NB4 (cell line): ENCODE measurements at regions not wholly inside any gene's neighbourhood (a gene's known extent, or its start where the extent isn't known, plus 50 kb on each side); places are given as distances from the start of the nearest gene placed in this dataset.
"Not testable (repeated sequence)": the region's sequence is repeated elsewhere in the genome, so short reads cannot be mapped to it uniquely, and the experiment has no call there.

Source experiments
- DNase-seq: peaks from one replicate; pipeline ENCODE4 v3.0.0; 2010; ENCODE audit warnings: low read depth
- H3K4me3 ChIP-seq: one replicate; pipeline ENCODE4 v1.5.1; 2011; ENCODE audit warnings: mild to moderate bottlenecking, low read depth, low read length, moderate library complexity
- MYC ChIP-seq: IDR thresholded peaks from 2 replicates; pipeline ENCODE4 v1.6.1; 2011; ENCODE audit warnings: low read depth, low read length
- POLR2A ChIP-seq: IDR thresholded peaks from 2 replicates; pipeline ENCODE4 v1.6.1; 2011; ENCODE audit warnings: mild to moderate bottlenecking; ENCODE audit not compliant: insufficient read length; ENCODE audit errors: extremely low read depth
- TF ChIP-seq, protein P1 (sequence below): IDR thresholded peaks from one replicate; pipeline ENCODE4 v1.5.1; 2012; ENCODE audit warnings: low read depth, low read length
- TF ChIP-seq, protein P2 (sequence below): IDR thresholded peaks from 2 replicates; pipeline ENCODE4 v1.6.1; 2011; ENCODE audit warnings: low read depth, low read length

DNA sequence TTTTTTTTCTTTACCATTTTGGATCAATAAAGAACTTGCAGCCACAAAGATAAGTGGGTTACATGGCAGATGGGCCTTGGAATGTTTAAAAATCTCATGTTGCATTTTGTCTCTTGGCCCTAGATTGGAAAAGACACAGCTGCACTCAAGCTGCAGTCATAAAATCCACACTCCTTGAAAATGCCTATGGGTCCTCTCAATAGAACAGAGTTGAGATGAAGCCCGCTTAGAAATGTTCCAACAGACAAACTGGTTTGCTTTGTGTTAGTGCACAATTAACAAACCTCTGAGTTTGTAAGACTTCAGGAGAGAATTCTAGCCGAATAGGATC, 401.2 kb upstream of the CDIN1 start:
- no peak overlapping the region for H3K4me3 ChIP-seq
- DNase-seq: no peak
- TF ChIP-seq MYC (no peak), POLR2A (no peak)
- TF ChIP-seq, protein P1, sequence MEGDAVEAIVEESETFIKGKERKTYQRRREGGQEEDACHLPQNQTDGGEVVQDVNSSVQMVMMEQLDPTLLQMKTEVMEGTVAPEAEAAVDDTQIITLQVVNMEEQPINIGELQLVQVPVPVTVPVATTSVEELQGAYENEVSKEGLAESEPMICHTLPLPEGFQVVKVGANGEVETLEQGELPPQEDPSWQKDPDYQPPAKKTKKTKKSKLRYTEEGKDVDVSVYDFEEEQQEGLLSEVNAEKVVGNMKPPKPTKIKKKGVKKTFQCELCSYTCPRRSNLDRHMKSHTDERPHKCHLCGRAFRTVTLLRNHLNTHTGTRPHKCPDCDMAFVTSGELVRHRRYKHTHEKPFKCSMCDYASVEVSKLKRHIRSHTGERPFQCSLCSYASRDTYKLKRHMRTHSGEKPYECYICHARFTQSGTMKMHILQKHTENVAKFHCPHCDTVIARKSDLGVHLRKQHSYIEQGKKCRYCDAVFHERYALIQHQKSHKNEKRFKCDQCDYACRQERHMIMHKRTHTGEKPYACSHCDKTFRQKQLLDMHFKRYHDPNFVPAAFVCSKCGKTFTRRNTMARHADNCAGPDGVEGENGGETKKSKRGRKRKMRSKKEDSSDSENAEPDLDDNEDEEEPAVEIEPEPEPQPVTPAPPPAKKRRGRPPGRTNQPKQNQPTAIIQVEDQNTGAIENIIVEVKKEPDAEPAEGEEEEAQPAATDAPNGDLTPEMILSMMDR: no peak
- TF ChIP-seq, protein P2, sequence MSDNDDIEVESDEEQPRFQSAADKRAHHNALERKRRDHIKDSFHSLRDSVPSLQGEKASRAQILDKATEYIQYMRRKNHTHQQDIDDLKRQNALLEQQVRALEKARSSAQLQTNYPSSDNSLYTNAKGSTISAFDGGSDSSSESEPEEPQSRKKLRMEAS: no peak

DNA sequence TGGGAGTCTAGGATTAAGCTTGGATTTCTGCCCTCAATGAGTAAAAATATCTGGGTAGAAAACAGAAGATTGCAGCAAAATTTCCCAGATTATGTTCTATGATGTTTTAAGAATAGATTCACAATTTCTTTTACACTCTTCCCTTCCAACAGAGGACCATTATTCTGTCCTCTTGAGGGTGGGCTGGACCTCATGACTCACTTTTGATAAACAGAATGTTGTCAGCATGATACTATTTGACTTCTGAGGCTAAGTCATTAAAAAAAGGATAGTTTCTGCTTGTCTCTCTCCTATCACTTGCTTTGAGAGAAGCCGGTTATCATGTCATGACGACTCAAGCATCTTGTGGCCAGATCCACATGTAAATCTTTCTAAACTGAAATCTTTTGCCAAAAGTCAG, 396.2 kb upstream of the CDIN1 start:
- DNase-seq: no peak
- no peak overlapping the region for H3K4me3 ChIP-seq
- TF ChIP-seq MYC (no peak), POLR2A (no peak)
- TF ChIP-seq, protein P2: no peak
- TF ChIP-seq, protein P1: no peak

DNA sequence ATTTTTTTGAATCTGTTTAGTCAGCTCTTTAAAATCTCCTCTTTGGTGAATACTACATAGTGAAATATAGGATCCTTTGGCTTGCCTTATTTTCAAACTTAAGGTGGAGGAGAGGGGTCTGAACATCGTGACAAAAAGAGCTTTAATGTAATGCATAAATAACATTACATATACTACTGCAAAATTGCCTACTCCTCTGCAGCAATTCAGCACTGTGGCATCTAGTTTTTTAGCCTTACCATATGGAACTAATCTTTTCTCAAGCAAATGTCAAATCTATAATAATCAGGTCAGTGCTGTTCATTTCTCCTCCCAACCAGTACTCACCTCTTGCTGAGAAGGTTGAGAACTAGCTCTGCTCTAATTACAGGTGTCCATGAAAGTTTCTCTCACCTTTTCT, 394.0 kb upstream of the CDIN1 start:
- TF ChIP-seq, protein P2: no peak
- TF ChIP-seq, protein P1: no peak
- TF ChIP-seq POLR2A (no peak), MYC (no peak)
- no peak for DNase-seq
- no peak overlapping the region for H3K4me3 ChIP-seq

DNA sequence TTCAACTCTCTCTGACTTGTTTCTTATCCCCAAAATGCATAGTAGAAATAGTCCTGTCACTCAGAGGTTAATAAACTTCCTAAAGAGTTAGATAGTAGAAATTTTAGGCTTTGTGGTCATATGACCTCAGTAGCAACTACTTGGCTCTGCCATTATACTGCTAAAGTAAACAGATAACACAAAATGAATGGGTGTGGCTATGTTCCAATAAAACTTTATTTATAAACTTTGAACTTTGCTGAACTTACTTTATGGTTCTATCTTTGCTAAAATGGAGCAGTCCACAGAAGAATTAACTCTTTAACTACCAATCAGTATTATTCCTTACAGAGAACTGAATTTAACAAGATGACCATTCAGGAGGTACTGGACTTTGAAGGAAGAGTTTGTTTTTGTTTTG, 393.6 kb upstream of the CDIN1 start:
- H3K4me3 ChIP-seq: no peak overlapping the region
- TF ChIP-seq POLR2A (no peak), MYC (no peak)
- TF ChIP-seq, protein P1: no peak
- TF ChIP-seq, protein P2: no peak
- no peak for DNase-seq

DNA sequence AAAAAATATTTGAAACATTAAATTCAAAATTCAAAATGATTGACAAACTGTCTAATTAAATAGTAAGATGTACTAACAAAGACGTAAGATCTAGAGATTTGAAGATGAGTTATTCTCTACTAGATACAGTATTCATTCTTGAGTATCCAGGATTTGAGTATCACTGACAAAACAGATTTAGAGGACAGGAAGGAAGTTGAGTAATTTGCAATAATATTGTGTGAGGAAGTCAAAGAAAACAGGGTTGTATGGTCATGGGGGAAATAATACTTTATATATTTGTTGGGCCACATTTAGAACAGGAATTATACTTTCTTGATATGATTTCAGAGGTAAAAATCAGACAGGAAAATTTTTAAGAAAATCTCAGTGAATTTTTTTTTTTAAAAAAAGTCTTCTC, 393.1 kb upstream of the CDIN1 start:
- TF ChIP-seq, protein P2: no peak
- TF ChIP-seq, protein P1: no peak
- TF ChIP-seq POLR2A: no peak
- no peak for DNase-seq
- no peak overlapping the region for H3K4me3 ChIP-seq

DNA sequence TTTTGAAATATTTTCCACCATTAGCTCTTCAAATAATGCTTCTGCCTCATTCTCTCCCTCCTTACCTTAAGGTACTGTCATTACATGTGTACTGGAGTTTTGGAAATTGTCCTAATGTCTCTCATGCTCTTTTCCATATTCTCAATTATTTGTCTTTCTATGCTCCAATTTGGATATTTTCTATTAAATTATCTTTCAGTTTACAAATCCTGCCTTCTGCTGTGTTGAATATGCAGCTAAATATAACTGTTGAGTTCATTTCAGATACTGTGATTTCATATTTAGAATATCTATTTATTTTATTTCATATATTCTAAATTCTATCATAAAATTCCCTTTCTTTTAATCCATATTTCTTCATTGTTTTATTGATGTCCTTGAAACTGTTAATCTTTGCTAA, 388.0 kb upstream of the CDIN1 start:
- DNase-seq: no peak
- TF ChIP-seq, protein P2: no peak
- TF ChIP-seq, protein P1: no peak
- TF ChIP-seq MYC: no peak
- TF ChIP-seq POLR2A: no peak
- no peak overlapping the region for H3K4me3 ChIP-seq

DNA sequence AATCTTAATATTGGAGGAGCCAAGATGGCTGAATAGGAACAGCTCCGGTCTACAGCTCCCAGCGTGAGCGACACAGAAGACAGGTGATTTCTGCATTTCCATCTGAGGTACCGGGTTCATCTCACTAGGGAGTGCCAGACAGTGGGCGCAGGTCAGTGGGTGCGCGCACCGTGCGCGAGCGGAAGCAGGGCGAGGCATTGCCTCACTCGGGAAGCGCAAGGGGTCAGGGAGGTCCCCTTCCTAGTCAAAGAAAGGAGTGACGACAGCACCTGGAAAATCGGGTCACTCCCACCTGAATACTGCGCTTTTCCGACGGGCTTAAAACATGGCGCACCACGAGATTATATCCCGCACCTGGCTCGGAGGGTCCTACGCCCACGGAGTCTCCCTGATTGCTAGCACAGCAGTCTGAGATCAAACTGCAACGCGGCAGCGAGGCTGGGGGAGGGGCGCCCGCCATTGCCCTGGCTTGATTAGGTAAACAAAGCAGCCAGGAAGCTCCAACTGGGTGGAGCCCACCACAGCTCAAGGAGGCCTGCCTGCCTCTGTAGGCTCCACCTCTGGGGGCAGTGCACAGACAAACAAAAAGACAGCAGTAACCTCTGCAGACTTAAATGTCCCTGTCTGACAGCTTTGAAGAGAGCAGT, 383.9 kb upstream of the CDIN1 start:
- H3K4me3 ChIP-seq, DNase-seq: not testable (repeated sequence)
